Coronary artery (tissue), 2 donors: ENCODE measurements at regions not wholly inside any gene's neighbourhood (a gene's known extent, or its start where the extent isn't known, plus 50 kb on each side); places are given as distances from the start of the nearest gene placed in this dataset.
A peak's percentile ranks its signal among the peaks of the same experiment; 100 is the strongest.

Experiments used
- DNase-seq: peaks from one replicate; pipeline ENCODE4 v3.0.0-alpha.2; 2017; ENCODE audit warnings: low spot score
- H3K27ac ChIP-seq, 2 donors: fragments of 200-600 bp; sonication (generic); one replicate each; pipeline ENCODE4 v1.5.1; 2016 to 2019
- H3K4me3 ChIP-seq: fragments of 200-600 bp; sonication (generic); 2 replicates; pipeline ENCODE4 v1.5.1; 2016; ENCODE audit warnings: mild to moderate bottlenecking, moderate library complexity
- TF ChIP-seq, protein P1 (sequence below): fragments of 200-600 bp; sonication (generic); IDR thresholded peaks from one replicate; pipeline ENCODE4 v1.5.1; 2019; ENCODE audit warnings: antibody characterized with exemption

- TF ChIP-seq, protein P1, sequence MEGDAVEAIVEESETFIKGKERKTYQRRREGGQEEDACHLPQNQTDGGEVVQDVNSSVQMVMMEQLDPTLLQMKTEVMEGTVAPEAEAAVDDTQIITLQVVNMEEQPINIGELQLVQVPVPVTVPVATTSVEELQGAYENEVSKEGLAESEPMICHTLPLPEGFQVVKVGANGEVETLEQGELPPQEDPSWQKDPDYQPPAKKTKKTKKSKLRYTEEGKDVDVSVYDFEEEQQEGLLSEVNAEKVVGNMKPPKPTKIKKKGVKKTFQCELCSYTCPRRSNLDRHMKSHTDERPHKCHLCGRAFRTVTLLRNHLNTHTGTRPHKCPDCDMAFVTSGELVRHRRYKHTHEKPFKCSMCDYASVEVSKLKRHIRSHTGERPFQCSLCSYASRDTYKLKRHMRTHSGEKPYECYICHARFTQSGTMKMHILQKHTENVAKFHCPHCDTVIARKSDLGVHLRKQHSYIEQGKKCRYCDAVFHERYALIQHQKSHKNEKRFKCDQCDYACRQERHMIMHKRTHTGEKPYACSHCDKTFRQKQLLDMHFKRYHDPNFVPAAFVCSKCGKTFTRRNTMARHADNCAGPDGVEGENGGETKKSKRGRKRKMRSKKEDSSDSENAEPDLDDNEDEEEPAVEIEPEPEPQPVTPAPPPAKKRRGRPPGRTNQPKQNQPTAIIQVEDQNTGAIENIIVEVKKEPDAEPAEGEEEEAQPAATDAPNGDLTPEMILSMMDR: no peak
- H3K4me3 ChIP-seq: no peak overlapping the region
- DNase-seq: no peak
- no peak overlapping the region for H3K27ac ChIP-seq
These were observed 179.5 kb upstream of the CXCL12 start for GRCh38 chr10:44564361-44564760.

- DNase-seq: no peak
- TF ChIP-seq, protein P1: no peak
These were observed 179.9 kb upstream of the CXCL12 start for GRCh38 chr10:44564790-44565189.

DNA sequence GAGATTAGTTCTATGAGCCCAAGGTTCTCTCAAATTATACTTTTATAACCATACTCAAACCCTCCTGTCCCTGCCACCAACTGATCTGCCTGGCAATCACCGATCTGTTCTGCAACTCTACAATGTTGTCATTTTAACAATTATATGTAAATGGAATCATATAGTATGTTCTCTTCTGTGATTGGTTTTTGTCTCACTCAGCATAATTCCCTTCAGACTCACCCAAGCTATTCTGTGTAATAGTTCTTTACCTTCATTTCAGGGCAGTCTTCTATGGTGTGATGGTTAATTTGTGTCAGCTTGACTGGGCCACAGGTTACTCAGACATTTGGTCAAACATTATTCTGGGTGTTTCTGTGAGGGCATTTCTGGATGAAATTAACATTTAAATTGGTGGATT, 181.9 kb upstream of the CXCL12 start:
- Histone ChIP-seq H3K4me3 (no peak overlapping the region), H3K27ac (no peak overlapping the region)
- TF ChIP-seq, protein P1: no peak

More at GRCh38 chr10:44564790-44565189, 179.9 kb upstream of the CXCL12 start:
- H3K4me3 ChIP-seq: no peak overlapping the region
- H3K27ac ChIP-seq: no peak overlapping the region

DNA sequence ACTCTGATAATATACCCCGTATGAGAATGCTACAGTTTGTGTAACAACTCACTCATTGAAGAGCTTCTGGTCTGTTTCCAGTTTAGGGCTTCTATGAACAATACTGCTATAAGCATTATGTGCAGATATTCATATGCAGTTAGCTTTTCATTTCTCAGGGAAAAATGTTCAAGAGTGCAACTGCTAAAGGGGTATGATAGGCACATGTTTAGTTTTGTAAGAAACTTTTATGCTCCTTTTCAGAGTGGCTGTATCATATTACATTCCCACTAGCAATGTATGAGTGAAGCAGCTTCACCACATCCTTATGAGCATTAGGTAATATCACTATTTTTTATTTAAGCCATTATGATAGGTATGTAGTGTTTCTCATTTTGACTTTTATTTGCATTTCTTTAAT, 182.6 kb upstream of the CXCL12 start:
- H3K27ac ChIP-seq: no peak overlapping the region
- no peak overlapping the region for H3K4me3 ChIP-seq
- no peak for DNase-seq
- TF ChIP-seq, protein P1: no peak

More for the DNA sequence above, 181.9 kb upstream of the CXCL12 start:
- DNase-seq: no peak

GRCh38 chr10:44569193-44570091, 184.5 kb upstream of the CXCL12 start:
- TF ChIP-seq, protein P1: no peak
- H3K4me3 ChIP-seq: peak overlapping the region; percentile 26
- peak; percentile 84 for DNase-seq
- peak overlapping the region; percentile 35 to 74 for H3K27ac ChIP-seq

DNA sequence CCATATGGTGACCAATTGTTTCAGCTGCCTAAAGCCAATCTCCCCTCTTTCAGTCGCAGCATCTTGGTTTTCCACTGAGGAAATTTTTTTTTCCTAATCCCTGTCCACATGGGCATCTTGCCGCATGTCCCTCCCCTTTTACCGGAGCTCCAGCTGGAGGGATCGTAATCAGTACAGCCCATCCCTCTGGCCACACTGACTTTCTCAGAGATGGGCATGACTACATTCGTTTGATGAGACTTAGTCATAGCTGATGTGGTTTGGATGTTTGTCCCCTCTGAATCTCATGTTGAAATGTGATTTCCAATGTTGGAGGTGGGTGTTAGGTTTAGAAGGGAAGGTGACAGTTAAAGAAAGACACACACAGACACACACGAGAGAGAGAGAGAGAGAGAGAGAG, 186.8 kb upstream of the CXCL12 start:
- H3K4me3 ChIP-seq: no peak overlapping the region
- no peak for DNase-seq
- H3K27ac ChIP-seq: no peak overlapping the region
- TF ChIP-seq, protein P1: no peak

- DNase-seq: no peak
- Histone ChIP-seq H3K4me3 (no peak overlapping the region), H3K27ac (no peak overlapping the region)
- TF ChIP-seq, protein P1: no peak
These were observed 187.2 kb upstream of the CXCL12 start for GRCh38 chr10:44572146-44572545.
